ENCODE measurements at regions not wholly inside any gene's neighbourhood (a gene's known extent, or its start where the extent isn't known, plus 50 kb on each side); places are given as distances from the start of the nearest gene placed in this dataset.
"Not testable (repeated sequence)": the region's sequence is repeated elsewhere in the genome, so short reads cannot be mapped to it uniquely, and the experiment has no call there.

GRCh38 chr2:52542297-52542696, 1225.3 kb upstream of the CHAC2 start:
- no peak for ATAC-seq

GRCh38 chr2:52539026-52539970, 1228.3 kb upstream of the CHAC2 start:
- no peak for DNase-seq
- no peak for ATAC-seq

More at GRCh38 chr2:52542297-52542696, 1225.3 kb upstream of the CHAC2 start:
- no peak for DNase-seq

GRCh38 chr2:52537588-52537987, 1230.0 kb upstream of the CHAC2 start:
- DNase-seq (no peak), ATAC-seq (no peak)

GRCh38 chr2:52536929-52537460, 1230.6 kb upstream of the CHAC2 start:
- no peak for DNase-seq

GRCh38 chr2:52532956-52533355, 1234.6 kb upstream of the CHAC2 start:
- ATAC-seq: no peak
- DNase-seq: no peak

More at GRCh38 chr2:52536929-52537460, 1230.6 kb upstream of the CHAC2 start:
- no peak for ATAC-seq

GRCh38 chr2:52526735-52527134, 1240.9 kb upstream of the CHAC2 start:
- ATAC-seq (no peak), DNase-seq (no peak)

GRCh38 chr2:52520644-52521043, 1247.0 kb upstream of the CHAC2 start:
- DNase-seq (no peak), ATAC-seq (no peak)

- ATAC-seq: no peak
- no peak for DNase-seq
Measured at GRCh38 chr2:52518678-52519077, 1248.9 kb upstream of the CHAC2 start.

- ATAC-seq (no peak), DNase-seq (no peak)
Measured at GRCh38 chr2:52512760-52513159, 1254.8 kb upstream of the CHAC2 start.

GRCh38 chr2:52510432-52510831, 1257.2 kb upstream of the CHAC2 start:
- DNase-seq: no peak
- no peak for ATAC-seq

- ATAC-seq: no peak
- no peak for DNase-seq
Measured at GRCh38 chr2:52502476-52502860, 1265.1 kb upstream of the CHAC2 start.

- ATAC-seq: no peak
- no peak for DNase-seq
Measured at GRCh38 chr2:52501715-52502475, 1265.7 kb upstream of the CHAC2 start.

GRCh38 chr2:52500561-52500960, 1267.0 kb upstream of the CHAC2 start:
- no peak for DNase-seq
- no peak for ATAC-seq

GRCh38 chr2:52498077-52498750, 1269.4 kb upstream of the CHAC2 start:
- DNase-seq (no peak), ATAC-seq (no peak)

GRCh38 chr2:52495816-52496215, 1271.8 kb upstream of the CHAC2 start:
- ATAC-seq (no peak), DNase-seq (no peak)

GRCh38 chr2:52477166-52477565, 1290.4 kb upstream of the CHAC2 start:
- DNase-seq (no peak), ATAC-seq (no peak)

GRCh38 chr2:52475590-52475989, 1292.0 kb upstream of the CHAC2 start:
- DNase-seq (no peak), ATAC-seq (no peak)

GRCh38 chr2:52474091-52474490, 1293.5 kb upstream of the CHAC2 start:
- ATAC-seq: no peak
- DNase-seq: no peak

GRCh38 chr2:52473526-52473925, 1294.1 kb upstream of the CHAC2 start:
- ATAC-seq: no peak
- DNase-seq: no peak

GRCh38 chr2:52470457-52470856, 1297.1 kb upstream of the CHAC2 start:
- DNase-seq, ATAC-seq: not testable (repeated sequence)

- ATAC-seq (no peak), DNase-seq (no peak)
Measured at GRCh38 chr2:52467189-52467588, 1300.4 kb upstream of the CHAC2 start.

- ATAC-seq: no peak
- DNase-seq: no peak
Measured at GRCh38 chr2:52465287-52465686, 1302.3 kb upstream of the CHAC2 start.

Data from stimulated activated naive CD8-positive, alpha-beta T cell treated with anti-CD3 and anti-CD28 coated beads, Interleukin-15, Interleukin-2, amounts not matched to agents 100 U/mL and 50 U/mL, for 24 hours (primary cell).